GM19328 (cell line): ENCODE measurements at regions not wholly inside any gene's neighbourhood (a gene's known extent, or its start where the extent isn't known, plus 50 kb on each side); places are given as distances from the start of the nearest gene placed in this dataset.
"Not testable (repeated sequence)": the region's sequence is repeated elsewhere in the genome, so short reads cannot be mapped to it uniquely, and the experiment has no call there.

Source experiments
- ATAC-seq: cut with Tn5 transposase; IDR thresholded peaks from one replicate; pipeline ENCODE4 v1.9.1; 2021; ENCODE audit warnings: mild to moderate bottlenecking, moderate library complexity; ENCODE audit not compliant: unreplicated experiment

DNA sequence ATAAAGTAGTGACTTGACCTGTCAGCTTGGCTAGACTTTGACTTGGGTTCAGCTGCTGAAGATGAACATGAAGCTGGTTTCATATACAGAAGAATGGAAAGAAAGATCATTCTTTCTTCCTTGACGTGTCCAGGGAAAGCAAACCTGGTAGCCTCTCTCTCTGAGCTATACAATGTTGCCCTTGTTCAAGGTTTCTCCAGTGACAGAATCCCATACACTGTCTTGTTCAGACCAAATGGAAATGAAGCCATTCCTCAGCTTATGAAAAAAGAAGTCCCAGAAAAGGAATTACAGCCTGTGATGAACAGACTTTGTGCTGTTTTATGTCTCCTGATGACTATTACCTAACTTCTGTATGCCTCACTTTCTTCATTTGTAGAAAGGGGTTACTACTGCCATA lies 349.8 kb upstream of the KLF4 start:
- no peak for ATAC-seq

DNA sequence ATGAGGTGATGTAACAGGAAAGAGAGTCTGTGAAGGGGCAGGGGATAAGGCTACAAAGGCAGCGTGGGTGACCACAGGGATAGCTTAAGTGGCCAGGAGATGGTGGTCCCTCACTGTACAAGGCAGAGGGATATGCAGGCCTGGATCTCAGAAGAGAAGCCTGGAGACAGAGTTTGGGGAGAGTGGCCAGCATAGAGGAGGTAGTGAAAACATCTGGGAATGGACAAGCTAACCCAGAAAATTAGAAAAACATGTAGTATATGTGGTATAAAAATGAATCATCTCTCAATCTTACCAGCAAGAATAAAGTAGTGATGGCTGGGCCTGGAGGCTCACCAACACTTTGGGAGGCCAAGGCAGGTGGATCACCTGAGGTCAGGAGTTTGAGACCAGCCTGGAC lies 349.2 kb upstream of the KLF4 start:
- no peak for ATAC-seq

DNA sequence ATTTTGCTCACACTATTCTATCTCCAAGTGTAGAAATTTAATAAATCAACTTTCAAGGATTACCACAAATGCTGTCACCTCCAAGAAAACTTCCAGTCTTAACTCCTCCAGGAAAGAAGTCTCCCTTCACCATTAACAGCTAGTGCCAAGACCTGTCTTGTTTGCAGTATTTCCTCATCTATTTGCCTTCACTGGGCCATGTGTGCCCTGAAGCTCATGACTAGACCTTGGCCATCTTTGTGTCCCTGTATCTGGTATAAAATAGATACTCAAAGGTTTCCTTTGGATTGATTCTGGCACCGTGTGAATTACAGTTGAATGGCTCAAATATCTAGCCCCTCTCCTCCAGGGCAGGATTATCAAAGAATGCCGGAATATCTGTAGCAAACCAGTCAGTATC lies 346.7 kb upstream of the KLF4 start:
- ATAC-seq, result no peak

DNA sequence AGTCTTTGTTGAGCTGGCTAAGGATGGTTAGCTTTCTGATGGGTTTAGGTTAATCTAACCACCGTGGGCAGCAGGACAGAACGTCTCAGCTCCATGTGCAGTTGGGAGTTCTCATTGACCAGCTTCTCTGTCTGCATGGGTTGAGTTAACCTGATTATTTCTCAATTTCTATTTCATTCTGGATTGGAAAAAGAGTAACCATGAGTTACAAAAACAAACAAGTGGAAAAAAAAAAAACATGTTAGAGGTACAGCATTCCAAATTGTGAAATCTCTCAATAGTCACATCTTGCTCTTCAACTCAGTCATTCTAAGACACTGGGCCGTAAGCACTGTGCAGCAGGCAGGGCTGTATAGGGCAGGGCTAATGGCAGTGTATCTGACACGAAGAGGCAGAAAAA lies 343.7 kb upstream of the KLF4 start:
- ATAC-seq, result no peak

DNA sequence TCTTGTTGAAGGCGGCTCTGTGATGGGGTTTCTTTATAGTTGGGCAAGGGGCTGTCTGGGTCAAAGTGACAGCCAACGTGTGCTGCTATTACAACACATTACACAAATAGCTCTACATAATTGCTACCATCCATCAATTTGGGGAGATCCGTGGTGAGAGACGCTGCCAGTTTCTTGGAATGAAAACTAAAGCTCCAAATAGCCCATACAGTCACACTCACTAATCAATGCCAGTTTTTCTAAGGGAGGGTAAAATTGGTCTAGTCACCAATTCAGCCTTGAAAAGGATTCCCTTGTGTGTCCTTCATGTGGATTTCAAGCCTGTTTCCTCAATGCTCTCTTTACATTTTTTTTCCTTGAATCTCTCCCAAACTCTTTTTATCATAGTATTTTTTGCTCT lies 343.3 kb upstream of the KLF4 start:
- no peak for ATAC-seq

DNA sequence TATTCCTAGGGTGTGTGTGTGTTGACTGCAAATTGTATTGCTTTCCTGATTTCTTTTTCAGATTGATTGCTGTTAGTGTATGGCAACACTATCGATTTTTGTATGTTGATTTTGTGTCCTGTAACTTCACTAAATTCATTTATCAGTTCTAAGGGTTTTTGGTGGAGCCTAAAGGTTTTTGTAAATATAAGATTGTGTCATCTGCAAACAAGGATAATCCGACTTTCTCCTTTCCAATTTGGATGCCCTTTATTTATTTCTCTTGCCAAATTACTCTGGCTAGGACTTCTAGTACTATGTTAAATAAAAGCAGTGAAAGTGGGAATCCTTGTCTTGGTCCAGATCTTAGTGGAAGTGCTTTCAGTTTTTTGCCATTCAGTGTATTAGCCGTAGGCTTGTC lies 340.9 kb upstream of the KLF4 start:
- no peak for ATAC-seq

DNA sequence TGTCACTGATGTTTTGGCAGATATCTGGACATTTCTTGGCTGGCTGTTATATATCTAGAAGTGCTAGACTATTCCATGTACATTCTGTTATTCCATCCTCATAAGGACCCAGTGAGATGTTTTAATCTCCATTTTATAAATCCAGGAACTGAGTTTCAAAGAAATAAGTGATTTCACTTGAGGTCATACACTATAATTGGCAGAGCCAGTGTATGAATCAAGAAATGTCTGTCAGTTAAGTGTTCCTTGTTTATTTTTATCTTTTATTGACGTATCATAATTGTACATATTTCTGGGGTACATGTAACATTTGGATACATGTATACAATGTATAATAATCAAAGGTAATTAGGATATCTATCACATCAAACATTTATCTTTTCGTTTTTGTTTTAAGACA lies 338.3 kb upstream of the KLF4 start:
- ATAC-seq, result no peak

DNA sequence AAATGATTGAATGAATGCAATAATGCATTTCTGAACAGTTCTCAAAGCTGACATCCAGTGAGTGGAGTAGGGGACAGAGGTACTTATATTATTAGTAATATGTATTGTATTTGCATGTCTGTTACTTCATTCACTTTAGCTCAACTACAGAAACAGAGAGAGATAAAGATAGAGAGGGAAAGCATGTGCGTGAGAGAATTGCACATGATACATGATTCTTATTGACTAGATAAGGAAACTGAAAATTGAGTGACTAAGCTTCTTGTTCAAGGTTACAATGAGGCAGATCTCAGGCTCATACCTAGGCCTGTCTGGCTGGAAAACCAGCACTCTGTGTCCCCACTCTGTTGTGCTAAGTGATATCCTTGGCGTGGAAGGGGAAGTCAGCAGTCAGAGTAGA lies 337.7 kb upstream of the KLF4 start:
- no peak for ATAC-seq

DNA sequence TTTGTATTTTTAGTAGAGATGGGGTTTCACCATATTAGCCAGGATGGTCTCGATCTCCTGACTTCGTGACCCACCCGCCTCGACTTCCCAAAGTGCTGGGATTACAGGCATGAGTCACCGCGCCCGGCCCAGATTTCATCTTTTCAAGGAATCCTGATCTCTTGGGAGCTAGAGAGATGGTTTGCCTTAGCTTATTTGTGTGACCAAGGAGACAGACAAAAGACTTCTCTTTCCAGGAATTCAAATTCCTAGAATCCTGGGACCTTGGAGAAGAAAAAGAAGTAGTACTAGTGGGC lies 337.1 kb upstream of the KLF4 start:
- ATAC-seq, result not testable (repeated sequence)

DNA sequence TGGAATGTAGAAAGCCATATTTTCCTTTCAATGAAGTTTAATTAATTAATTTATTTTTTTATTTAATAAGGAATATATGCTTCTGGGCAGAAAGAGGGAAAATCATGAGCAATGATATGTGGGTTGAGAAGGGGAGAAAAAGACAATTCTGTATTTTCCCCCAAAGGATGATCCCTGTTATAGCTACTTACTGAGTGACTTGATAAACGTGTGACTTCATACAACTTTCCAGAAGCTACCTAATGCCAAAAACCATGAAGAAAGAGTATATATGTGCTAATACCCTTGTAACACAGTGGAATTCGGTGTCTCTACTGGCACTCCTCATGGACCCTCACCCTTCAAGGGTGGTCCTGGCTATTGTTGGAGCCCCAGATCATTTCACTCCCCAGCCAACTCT lies 335.0 kb upstream of the KLF4 start:
- no peak for ATAC-seq

DNA sequence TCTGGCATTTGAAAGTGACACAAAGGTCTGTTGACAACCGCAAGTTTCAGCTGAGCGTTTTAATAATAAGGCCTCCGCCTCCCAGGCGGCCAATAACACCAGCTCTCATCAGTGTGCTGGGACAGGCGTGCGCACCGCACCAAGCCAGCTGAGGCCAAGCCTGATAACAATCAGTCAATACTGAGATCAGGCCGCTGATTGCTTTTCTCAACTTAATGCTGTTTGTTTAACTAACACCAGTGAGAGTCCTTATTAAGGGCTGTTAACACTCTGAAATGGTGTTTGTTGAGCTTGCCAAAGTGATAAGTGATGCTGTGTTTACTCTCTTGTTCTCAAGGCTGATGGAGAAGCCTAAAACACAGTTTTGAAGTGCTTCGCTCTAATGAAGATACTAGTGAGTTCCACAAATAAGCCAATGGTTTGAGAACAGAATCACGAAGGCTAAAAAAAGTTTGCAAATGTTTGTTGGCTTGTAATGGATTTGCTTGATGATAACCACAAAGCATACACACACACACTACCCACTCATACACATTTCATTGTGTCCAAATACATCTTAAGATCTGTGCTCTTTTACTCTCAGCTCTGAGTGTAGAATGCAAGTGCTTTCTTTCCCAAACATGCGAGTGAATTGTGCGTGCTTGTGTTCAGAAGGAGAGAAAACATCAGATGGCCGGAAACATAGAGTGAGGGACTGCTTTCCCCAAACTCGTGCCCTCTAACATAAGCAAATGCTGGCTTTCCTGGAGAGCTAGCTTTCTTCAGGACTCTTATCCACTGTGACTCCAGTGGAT lies 330.4 kb upstream of the KLF4 start:
- no peak for ATAC-seq

DNA sequence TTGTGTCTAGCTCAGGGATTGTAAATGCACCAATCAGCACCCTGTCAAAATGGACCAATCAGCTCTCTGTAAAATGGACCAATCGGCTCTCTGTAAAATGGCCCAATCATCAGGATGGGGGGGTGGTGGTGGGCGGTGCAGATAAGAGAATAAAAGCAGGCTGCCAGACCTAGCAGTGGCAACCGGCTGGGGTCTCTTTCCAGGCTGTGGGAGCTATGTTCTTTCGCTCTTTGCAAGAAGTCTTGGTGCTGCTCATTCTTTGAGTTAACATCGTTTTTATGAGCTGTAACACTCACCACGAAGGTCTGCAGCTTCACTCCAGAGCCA lies 328.9 kb upstream of the KLF4 start:
- not testable (repeated sequence) for ATAC-seq

DNA sequence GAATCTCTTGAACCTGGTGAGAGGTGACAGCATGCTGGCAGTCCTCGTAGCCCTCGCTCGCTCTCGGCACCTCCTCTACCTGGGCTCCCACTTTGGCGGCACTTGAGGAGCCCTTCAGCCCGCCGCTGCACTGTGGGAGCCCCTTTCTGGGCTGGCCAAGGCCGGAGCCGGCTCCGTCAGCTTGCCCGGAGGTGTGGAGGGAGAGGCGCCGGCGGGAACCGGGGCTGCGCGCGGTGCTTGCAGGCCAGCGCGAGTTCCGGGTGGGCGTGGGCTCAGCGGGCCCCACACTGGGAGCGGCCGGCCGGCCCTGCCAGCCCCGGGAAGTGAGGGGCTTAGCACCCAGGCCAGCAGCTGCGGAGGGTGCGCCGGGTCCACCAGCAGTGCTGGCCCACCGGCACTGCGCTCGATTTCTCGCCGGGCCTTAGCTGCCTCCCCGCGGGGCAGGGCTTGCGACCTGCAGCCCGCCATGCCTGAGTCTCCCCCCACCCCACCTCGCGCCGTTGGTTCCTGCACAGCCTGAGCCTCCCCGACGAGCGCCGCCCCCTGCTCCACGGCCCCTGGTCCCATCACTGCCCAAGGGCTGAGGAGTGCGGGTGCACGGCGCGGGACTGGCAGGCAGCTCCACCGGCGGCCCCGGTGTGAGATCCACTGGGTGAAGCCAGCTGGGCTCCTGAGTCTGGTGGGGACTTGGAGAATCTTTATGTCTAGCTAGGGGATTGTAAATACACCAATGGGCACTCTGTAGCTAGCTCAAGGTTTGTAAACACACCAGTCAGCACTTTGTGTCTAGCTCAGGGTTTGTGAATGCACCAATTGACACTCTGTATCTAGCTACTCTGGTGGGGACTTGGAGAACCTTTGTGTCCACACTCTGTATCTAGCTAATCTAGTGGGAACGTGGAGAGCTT lies 328.3 kb upstream of the KLF4 start:
- not testable (repeated sequence) for ATAC-seq

DNA sequence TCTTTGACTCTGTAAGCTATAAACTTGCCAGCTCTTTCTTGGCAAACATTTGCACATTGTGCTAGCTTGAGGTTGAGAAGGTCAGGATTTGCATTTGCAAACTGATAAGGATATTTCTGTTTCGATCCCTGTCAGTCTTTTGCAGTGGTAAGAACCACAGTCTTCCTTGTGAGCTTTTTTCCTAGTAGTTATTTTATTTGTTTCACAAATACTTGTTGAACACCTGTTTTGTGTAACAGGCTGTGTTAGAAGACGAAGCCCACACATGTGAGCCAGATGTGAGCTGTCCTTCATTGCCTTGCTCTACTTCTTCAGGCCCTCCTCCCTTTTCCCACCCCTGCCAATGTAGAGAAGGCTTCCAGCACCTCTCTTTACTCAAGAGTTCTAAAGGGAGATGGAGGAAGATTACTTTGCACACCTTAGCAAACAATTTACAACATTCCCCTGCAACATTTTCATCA lies 327.0 kb upstream of the KLF4 start:
- no peak for ATAC-seq

DNA sequence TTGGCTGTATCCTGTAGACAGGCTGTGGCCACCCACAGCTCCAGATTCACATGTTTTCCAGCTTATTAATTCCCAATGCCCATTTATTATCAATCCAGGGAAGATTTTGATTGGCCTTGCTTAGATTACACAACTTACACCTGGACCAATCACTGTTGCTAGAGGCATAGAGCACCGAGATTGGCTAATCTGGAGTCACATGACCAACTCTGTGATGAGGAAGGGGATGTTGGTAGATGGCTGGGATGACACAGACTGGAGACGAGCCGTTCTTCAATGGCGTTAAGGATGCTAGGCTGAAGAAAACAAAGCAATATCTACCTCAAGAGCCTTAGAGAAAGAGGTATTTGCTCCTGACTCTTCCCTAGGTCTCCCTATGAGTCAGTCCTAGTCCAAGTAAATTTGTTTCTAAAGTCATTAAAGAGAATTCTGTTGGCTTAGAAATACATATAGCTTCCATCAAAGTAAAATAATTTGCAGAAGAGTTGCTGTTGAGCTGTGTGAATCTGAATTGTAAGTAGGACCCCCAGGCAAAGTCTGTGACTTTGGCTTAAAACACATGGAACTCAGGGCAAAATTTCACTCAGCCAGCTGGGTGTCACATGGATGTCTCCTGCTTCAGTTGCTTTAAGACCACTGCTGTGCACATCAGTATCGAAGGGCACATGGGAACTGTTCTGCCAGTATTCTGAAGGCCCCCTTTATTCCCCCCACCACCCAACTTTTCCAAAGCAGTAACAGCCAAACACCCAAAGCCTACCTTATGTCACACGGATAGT lies 326.4 kb upstream of the KLF4 start:
- ATAC-seq, result no peak

DNA sequence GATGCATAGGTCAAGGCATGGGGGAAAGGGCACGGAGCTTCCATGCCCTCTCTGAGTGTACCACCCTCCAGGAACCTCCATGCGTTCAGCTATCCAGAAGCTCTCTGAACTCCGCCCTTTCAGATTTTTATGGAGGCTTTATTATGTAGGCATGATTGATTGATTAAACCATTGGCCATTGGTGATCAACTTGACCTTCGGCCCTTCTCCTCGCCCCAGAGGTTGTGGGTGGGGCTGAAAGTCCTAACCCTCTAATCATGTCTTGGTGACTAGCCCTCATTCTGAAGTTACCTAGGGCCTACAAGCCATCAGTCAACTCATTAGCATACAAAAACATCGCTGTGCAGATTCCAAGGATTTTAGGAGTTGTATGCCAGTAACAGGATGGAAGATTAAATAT lies 323.7 kb upstream of the KLF4 start:
- ATAC-seq, result no peak

DNA sequence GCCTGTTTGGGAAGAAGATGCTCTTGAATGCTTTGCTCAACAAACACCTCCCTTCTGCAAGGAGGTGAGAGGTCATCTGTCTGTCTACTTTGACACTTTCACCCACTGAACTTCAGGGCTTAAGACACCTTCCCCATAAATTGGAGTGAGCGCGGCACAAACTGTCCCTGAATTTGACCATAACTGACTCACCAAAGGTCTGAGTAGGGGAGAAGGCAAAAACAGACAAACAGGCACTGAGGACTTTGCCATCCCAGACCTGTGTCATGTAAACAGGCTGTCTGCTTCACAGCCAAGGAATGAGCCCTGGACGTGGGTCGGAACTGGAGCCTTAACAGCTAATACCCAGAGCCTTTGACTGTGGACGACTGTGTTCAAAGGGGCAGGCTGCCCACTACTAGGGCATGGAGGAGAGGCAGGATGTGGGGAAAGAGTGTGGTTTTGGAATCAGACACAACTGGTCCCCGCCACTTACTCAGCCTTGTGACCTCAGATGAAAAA lies 320.9 kb upstream of the KLF4 start:
- no peak for ATAC-seq

DNA sequence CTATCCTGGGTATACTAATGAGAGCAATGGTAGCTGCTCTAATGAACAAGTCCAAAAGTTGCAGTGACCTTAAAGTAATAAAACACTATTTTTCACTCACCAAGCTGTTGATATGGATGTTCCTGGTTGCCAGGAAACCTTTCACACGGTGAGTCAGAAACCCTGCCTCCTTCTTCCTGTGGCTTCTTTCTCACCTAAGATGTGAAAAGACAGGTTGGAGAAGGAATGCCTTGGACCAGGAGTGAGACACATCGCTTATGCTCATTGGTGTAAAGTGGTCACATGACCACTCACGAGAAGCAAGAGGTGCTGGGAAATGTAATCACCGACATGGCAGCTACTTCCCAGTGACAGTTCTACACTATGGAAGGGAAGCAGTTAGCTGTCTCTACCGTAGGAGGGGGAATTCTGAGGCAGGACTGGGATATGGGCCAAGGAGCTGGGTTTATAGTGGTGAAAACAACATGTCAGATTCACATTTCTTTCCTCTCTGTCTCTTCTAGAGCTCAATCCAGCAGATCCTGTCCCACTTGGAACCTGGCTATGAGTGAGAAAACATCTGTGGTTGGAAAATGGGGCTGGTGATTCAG lies 320.4 kb upstream of the KLF4 start:
- no peak for ATAC-seq

DNA sequence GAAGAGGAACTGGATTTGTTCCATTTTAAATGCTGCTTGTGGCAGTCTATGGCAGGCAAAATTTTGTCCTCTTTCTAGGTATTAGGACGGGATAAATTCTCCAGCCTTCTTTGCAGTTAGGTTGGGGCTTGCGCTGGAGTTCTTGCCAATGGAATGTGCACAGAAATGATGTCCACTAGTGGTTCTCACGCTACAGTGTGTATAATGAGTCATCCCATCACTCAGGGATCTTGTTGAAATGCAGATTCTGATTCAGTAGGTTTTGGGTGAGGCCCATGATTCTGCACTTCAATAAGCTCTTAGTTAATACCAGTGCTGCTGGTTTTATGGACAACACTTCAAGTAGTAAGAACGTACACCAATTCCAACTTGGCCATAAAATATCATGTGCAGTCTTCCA lies 317.6 kb upstream of the KLF4 start:
- no peak for ATAC-seq

DNA sequence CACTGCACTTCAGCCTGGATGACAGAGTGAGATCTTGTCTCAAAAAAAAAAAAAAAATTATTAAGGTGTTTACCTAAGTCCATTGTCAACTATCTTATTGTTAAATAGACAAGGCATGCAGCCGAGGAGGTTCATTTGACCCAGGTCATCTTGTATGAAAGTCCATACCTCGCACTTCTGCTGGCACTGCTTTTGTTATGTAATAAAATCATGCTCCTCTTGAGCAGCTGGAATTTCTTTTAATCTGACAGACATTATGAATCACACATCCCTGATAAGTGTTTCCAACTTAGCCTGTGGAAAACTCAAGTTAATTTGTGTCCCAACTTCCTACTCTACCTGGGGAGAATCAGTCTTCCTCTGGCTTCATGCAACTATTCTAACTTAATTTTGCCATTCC lies 315.6 kb upstream of the KLF4 start:
- no peak for ATAC-seq

DNA sequence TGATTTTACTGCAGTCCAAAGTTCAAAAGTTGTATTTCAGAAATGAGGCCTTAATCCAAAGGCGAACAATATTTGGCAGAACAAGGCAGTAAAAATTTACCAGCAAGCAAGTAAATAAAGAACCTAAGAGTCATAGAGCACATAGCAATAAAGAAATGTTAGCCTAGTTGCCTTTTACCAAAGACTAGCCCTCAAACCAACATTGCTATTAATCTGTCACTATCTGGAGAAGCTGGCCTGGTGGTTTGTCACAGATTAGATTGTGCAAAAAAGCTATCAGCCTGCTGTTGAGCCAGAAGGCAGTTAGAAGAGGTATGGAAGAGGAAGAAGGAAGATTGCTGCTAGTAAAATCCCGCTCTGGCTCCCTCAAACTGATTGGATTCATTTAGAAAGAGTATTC lies 304.7 kb upstream of the KLF4 start:
- no peak for ATAC-seq
